Left lobe of liver (tissue), 2 donors: ENCODE measurements at regions not wholly inside any gene's neighbourhood (a gene's known extent, or its start where the extent isn't known, plus 50 kb on each side); places are given as distances from the start of the nearest gene placed in this dataset.

Experiments
- ATAC-seq: fragments of 200-7000 bp; cut with Tn5 transposase; one replicate; pipeline ENCODE4 v1.9.1; 2020; ENCODE audit warnings: mild to moderate bottlenecking, moderate library complexity
- DNase-seq: peaks from one replicate; pipeline ENCODE4 v3.0.0-alpha.2; 2020; ENCODE audit warnings: low spot score
- donor health status: DM: no; HTN: no; CAD: no; lungs with moderate emphysema.
- donor health status: DM: no; HTN: yes; CAD: no.

- DNase-seq (no peak), ATAC-seq (no peak)
These were observed 234.3 kb downstream of the HS3ST1 start for GRCh38 chr4:11194431-11194830.

- ATAC-seq (no peak), DNase-seq (no peak)
These were observed 238.9 kb downstream of the HS3ST1 start for GRCh38 chr4:11189756-11190155.

- no peak for ATAC-seq
- DNase-seq, result no peak
These were observed 245.3 kb downstream of the HS3ST1 start for GRCh38 chr4:11183356-11183740.

- DNase-seq (no peak), ATAC-seq (no peak)
These were observed 245.9 kb downstream of the HS3ST1 start for GRCh38 chr4:11182586-11183355.

GRCh38 chr4:11182031-11182430, 246.7 kb downstream of the HS3ST1 start:
- no peak for DNase-seq
- ATAC-seq, result no peak

GRCh38 chr4:11179796-11180195, 248.9 kb downstream of the HS3ST1 start:
- ATAC-seq, result no peak

GRCh38 chr4:11178433-11178832, 250.3 kb downstream of the HS3ST1 start:
- no peak for ATAC-seq

More at GRCh38 chr4:11179796-11180195, 248.9 kb downstream of the HS3ST1 start:
- no peak for DNase-seq

GRCh38 chr4:11175374-11175773, 253.3 kb downstream of the HS3ST1 start:
- DNase-seq (no peak), ATAC-seq (no peak)

More at GRCh38 chr4:11178433-11178832, 250.3 kb downstream of the HS3ST1 start:
- no peak for DNase-seq

DNA sequence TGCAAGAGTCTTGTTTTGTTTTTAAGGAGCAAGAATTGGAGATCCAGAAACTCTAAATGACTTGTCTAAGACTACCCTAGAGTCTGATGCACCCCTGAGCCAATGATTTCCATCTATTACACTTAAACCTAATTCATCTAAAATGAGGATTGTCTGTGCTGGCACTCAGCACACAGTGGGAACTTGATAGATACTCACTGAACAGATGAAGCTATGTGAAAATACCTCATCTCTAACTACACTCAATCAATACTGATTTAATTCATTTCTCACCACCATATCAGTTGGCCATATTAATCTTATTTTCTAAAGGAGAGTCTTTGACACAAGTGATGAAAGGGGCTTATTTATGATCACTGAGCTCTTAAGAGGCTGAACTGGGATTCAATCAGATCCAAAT, 262.1 kb downstream of the HS3ST1 start:
- no peak for ATAC-seq
- DNase-seq, result no peak

DNA sequence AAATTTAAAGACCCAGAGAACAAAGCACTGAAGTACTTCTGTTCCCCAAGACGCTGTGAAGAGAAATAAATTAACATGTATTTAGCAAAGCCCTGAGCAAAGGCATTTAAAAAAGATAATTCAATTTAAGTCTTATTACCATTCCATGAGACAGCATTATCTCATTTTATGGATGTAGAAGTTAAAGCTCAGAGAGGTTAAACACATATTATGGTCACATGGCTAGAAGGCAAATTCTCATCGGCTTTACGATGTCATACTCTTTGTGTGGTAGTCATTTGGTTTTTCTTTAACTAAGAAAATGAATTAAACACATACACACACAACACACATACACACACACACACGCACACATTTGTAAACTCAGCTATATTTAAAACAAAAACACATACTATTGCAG, 262.7 kb downstream of the HS3ST1 start:
- DNase-seq, result no peak
- no peak for ATAC-seq

DNA sequence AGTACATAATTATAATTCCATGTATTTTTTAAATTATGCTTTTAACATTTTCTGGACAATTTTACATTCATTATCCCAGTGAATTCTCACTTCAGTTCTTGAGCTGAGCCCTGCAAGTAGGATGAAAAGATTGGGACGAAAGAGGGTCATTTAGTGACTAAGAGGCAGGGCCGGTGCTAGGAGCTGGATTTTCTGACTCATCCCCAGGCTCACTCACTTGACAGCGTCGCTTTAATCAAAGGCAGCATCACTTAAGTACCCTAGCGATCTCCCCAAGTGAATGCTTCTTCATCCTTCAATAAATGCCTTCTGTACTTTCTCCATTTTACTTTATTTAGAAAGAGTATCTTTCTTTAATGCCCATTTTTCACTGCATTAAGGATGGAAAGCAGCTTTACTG, 263.6 kb downstream of the HS3ST1 start:
- no peak for DNase-seq
- no peak for ATAC-seq

- ATAC-seq (no peak), DNase-seq (no peak)
These were observed 268.4 kb downstream of the HS3ST1 start for GRCh38 chr4:11160288-11160687.

GRCh38 chr4:11158971-11159370, 269.7 kb downstream of the HS3ST1 start:
- DNase-seq, result no peak
- ATAC-seq, result no peak

DNA sequence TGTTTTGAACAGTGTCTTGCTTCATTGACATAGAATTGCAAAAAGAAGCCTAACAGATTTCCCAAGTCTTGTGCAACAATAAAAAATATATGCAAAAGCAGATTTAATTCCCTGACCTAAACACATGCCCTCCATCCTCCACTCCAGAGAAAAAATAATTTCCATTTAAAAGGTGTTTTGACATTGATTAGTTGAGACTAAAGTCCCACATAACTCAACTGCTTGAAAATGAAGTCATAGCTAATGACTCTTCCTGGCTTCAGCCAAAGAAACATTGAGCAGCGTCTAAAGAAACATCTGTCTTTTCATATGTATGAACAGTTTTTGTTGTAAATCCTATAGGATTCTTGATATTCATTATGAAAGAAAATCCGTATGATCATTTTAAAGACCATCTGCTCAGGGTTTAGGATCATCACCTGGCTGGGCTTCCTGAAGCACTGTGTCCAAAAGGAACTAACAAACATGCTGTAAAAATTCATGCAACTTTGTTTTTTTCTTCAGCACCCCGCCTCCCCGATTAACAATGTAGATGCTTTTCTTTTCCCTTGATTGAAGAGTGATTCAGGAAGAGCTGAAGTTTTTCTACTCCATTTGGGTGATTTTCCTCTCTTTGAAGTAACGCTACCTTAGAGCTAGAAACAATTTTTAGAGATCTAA, 273.4 kb downstream of the HS3ST1 start:
- DNase-seq (no peak), ATAC-seq (no peak)

DNA sequence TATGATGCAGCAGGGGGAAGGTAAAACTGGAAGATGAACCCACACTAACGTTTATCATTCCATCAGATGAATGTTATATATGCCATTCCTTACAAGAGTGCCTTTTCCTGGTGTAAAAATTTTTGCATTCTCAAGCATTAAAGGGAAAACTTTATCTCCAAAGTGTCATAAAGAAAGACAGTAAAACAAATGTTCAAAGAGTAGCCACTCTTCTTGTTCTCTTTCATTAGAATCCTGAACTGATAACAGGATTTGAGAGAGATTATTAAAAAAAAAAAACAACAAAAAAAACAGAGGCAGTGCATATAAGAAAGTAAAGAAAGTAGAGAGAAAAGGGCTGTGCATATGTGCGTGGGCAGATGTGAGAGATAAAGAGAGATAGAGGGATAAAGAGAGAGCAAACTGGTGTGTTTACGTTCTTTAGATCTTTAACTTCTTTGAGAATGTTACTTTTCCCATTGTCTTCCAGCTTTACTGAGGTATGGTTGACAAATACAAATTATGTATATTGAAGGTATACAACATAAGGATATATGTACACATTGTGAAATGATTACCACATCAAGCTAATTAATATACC, 275.4 kb downstream of the HS3ST1 start:
- ATAC-seq (no peak), DNase-seq (no peak)

GRCh38 chr4:11152684-11153083, 276.0 kb downstream of the HS3ST1 start:
- ATAC-seq (no peak), DNase-seq (no peak)

GRCh38 chr4:11151500-11151899, 277.2 kb downstream of the HS3ST1 start:
- no peak for ATAC-seq
- DNase-seq, result no peak

DNA sequence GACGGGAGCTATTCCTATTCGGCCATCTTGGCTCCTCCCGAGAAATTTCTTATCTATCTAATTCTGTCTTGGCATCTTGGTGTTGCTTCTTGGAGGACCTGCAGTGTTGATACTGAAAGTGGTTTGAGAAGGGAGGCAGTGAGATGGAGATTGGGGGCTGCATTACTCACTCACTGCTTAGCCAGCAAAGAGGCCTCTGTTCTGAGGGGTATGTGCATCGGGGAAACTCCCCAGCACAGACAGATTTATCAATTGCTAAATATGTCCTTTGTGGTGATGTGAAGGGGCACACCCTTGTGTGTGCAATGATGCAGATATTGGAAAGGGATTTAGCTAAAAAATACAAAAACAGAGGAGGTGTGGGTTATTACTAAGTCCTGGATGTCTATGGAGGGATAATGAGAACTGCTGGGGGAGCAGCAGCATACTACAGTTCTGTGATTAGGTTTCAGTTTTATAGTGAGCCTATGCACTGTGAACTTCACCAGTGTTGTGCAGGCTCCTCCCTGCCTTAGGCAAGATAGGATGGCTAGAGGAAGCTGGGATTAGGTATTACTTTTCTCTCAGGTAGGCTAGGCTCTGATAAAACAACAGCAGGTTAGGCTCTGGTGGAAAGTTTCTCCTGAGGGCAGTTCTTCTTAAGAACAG, 279.0 kb downstream of the HS3ST1 start:
- ATAC-seq (no peak), DNase-seq (no peak)

DNA sequence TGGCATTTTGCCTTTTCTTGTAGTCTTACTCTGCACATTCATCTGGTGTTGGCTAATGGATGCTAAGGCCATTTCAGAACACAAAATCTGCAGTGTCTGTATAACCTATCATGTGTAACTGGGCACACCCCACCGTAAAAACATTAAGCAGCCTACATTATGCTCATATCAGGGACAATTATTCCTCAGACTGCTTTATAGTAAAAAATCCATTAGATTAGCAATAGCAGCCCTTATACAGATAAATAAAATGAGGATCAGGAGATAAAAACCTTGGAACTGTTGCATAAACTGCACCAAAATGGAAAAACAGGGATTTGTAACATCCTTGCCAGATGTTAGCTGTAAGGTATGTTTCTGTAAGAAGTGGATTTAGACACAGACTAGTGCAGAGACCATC, 288.8 kb downstream of the HS3ST1 start:
- DNase-seq (no peak), ATAC-seq (no peak)

GRCh38 chr4:11138964-11139363, 289.7 kb downstream of the HS3ST1 start:
- DNase-seq (no peak), ATAC-seq (no peak)

GRCh38 chr4:11134705-11135104, 294.0 kb downstream of the HS3ST1 start:
- DNase-seq (no peak), ATAC-seq (no peak)

DNA sequence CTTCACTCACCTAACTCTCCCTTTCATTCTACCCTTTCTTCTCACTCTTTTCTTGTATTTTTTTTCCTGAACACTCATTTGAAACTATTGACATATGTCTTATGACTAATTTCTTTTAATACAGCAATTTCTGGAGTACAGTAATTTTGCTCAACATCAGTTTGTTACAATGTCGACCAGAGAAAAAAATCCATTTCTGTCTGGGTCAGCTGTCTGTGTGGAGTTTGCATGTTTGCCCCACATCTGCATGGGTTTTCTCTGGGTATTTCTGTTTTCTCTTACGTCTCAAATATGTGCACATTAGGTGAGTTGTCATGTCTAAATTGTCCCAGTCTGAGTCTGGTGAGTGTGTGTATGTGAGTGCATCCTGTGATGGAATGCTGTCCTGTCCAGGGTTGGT, 294.8 kb downstream of the HS3ST1 start:
- DNase-seq, result no peak
- no peak for ATAC-seq
